Stomach (tissue), 4 donors: ENCODE measurements at regions not wholly inside any gene's neighbourhood (a gene's known extent, or its start where the extent isn't known, plus 50 kb on each side); places are given as distances from the start of the nearest gene placed in this dataset.

Source experiments
- CTCF ChIP-seq, 7 experiments: fragments of 450-650 bp in 4 of 7; fragments of 200-600 bp in 3 of 7; sonication (generic) in 3 of 7; IDR thresholded peaks; one replicate each; pipeline ENCODE4 v1.5.1; 2016 to 2019; ENCODE audit warnings: antibody characterized with exemption in 7 of 7, control low read depth in 2 of 7, mild to moderate bottlenecking in 1 of 7
- EP300 ChIP-seq: sonication (generic); formaldehyde crosslinking; IDR thresholded peaks from one replicate; pipeline ENCODE4 v1.6.1; 2017; ENCODE audit warnings: antibody characterized with exemption
- POLR2A ChIP-seq, 4 donors: fragments of 450-650 bp; IDR thresholded peaks; one replicate each; pipeline ENCODE4 v1.6.1; 2016; ENCODE audit warnings: antibody characterized with exemption in 4 of 4, control low read depth in 2 of 4, mild to moderate bottlenecking in 1 of 4, moderate library complexity in 1 of 4

DNA sequence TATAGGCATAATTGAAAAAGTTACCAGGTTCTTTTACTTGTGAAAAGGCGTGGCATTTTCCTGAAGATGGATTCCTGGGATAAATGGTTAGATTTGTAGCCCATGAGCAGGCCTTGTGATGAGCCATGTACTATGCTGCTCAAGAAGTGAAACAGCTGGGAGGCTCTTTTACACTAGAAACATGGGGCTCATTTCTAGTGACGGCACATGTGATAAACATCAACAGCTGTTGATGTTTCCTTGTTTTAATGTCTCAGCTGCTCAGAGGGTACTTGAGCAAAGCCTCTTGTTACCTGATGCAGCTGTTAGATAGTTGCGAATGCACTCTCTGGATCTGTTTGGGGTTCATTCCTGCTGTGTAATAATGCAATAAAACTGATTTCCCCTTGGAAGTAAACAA is 396.8 kb downstream of the GUCY1A2 start:
- TF ChIP-seq POLR2A (IDR thresholded peaks at IDR 0.05) (no peak), CTCF (IDR thresholded peaks at IDR 0.05) (no peak), EP300 (no peak)
